ENCODE measurements at regions not wholly inside any gene's neighbourhood (a gene's known extent, or its start where the extent isn't known, plus 50 kb on each side); places are given as distances from the start of the nearest gene placed in this dataset.

DNA sequence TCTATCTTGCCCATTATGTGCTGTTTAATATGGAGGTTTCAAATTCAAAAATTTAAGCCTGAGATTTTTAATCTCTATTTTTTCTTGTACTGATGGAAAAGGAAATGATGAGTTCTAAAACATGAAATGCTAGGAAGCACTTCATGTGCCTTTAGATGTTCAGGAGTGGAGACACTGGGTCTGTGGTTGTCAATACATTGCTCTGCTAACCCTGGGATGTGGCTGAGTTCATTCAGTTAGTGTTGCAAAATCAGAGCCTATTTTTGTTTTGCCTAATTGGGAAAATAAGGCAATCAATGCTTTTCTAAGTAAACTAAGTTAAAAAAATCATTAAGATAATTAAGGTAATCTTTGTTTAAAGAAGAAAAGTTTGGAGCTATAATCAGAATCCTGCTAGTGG lies 83.1 kb downstream of the DIPK2A start:
- Histone ChIP-seq H2BK15ac (ENCODE audit: low read depth, poor library complexity, severe bottlenecking) (no peak overlapping the region), H4K8ac (ENCODE audit: low read length) (no peak overlapping the region), H3K9me3 (ENCODE audit: control insufficient read depth, low read length) (no peaks in the 10 kb centered on the region), H3K4ac (ENCODE audit: low read depth in 1 of 2, low read length in 2 of 2) (no peak overlapping the region), H3K18ac (ENCODE audit: low read depth in 1 of 2, low read length in 2 of 2) (no peak overlapping the region), H3K36me3 (ENCODE audit: control insufficient read depth in 1 of 2, insufficient read depth in 2 of 2, low read depth in 1 of 2, low read length in 2 of 2) (no peaks in the 10 kb centered on the region), H3K9ac (ENCODE audit: low read length) (no peak overlapping the region), H3K4me2 (ENCODE audit: low read length, poor library complexity, severe bottlenecking) (no peak overlapping the region), H3K27ac (ENCODE audit: low read length, poor library complexity, severe bottlenecking) (no peak overlapping the region), H2BK12ac (ENCODE audit: low read length in 2 of 2) (no peak overlapping the region), H2AK5ac (ENCODE audit: low read length, severe bottlenecking) (no peak overlapping the region), H3K79me1 (replicated peaks; ENCODE audit: low read length, poor library complexity, severe bottlenecking) (no peaks in the 10 kb centered on the region), H3K14ac (ENCODE audit: low read length in 2 of 2) (no peak overlapping the region), H3K27me3 (ENCODE audit: control insufficient read depth in 1 of 2, insufficient read depth in 1 of 2, low read length in 2 of 2) (no peaks in the 10 kb centered on the region), H4K91ac (ENCODE audit: low read length) (no peak overlapping the region), H2BK5ac (ENCODE audit: low read depth, low read length, poor library complexity, severe bottlenecking) (no peak overlapping the region), H3K23ac (ENCODE audit: low read length in 2 of 2) (no peak overlapping the region), H3K4me1 (ENCODE audit: control insufficient read depth, insufficient read depth, low read depth, low read length) (no peaks in the 10 kb centered on the region), H2BK120ac (ENCODE audit: low read depth, low read length) (no peak overlapping the region), H3K4me3 (ENCODE audit: insufficient read depth in 1 of 2, low read depth in 1 of 2, low read length in 2 of 2) (no peak overlapping the region), H2AFZ (ENCODE audit: low read depth, low read length) (no peak overlapping the region)
- no peak for DNase-seq

DNA sequence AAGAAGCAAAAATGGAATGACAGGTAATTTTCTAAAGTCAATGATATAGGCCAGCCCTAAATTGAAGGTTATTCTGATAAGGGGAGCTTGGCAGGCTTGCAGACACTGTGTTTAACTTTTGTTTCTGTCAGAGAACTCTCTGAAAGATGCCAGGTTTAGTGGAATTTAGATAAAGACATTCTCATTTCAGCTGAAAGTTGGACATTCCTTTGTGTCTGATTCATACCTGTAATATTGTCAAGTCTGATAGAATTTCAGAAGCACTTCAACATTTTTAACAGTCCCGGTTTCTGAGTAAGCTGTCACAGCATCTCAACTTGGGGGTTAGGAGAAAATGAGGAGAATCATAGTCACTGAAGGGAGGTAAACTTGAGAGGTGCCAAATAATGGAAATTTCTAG lies 84.0 kb downstream of the DIPK2A start:
- Histone ChIP-seq H3K9ac (ENCODE audit: low read length) (no peak overlapping the region), H3K14ac (ENCODE audit: low read length in 2 of 2) (no peak overlapping the region), H2BK5ac (ENCODE audit: low read depth, low read length, poor library complexity, severe bottlenecking) (no peak overlapping the region), H2AK5ac (ENCODE audit: low read length, severe bottlenecking) (no peak overlapping the region), H3K18ac (ENCODE audit: low read depth in 1 of 2, low read length in 2 of 2) (no peak overlapping the region), H3K23ac (ENCODE audit: low read length in 2 of 2) (no peak overlapping the region), H3K4me2 (ENCODE audit: low read length, poor library complexity, severe bottlenecking) (no peak overlapping the region), H3K36me3 (ENCODE audit: control insufficient read depth in 1 of 2, insufficient read depth in 2 of 2, low read depth in 1 of 2, low read length in 2 of 2) (no peaks in the 10 kb centered on the region), H3K27me3 (ENCODE audit: control insufficient read depth in 1 of 2, insufficient read depth in 1 of 2, low read length in 2 of 2) (no peaks in the 10 kb centered on the region), H2AFZ (ENCODE audit: low read depth, low read length) (no peak overlapping the region), H3K4me3 (ENCODE audit: insufficient read depth in 1 of 2, low read depth in 1 of 2, low read length in 2 of 2) (no peak overlapping the region), H3K79me1 (replicated peaks; ENCODE audit: low read length, poor library complexity, severe bottlenecking) (no peaks in the 10 kb centered on the region), H4K8ac (ENCODE audit: low read length) (no peak overlapping the region), H2BK120ac (ENCODE audit: low read depth, low read length) (no peak overlapping the region), H4K91ac (ENCODE audit: low read length) (no peak overlapping the region), H2BK15ac (ENCODE audit: low read depth, poor library complexity, severe bottlenecking) (no peak overlapping the region), H3K9me3 (ENCODE audit: control insufficient read depth, low read length) (no peaks in the 10 kb centered on the region), H3K4me1 (ENCODE audit: control insufficient read depth, insufficient read depth, low read depth, low read length) (no peaks in the 10 kb centered on the region), H3K4ac (ENCODE audit: low read depth in 1 of 2, low read length in 2 of 2) (no peak overlapping the region), H3K27ac (ENCODE audit: low read length, poor library complexity, severe bottlenecking) (no peak overlapping the region), H2BK12ac (ENCODE audit: low read length in 2 of 2) (no peak overlapping the region)
- no peak for DNase-seq
- WGBS = 13% methylated on average over 1 of the region's 1 CpG

DNA sequence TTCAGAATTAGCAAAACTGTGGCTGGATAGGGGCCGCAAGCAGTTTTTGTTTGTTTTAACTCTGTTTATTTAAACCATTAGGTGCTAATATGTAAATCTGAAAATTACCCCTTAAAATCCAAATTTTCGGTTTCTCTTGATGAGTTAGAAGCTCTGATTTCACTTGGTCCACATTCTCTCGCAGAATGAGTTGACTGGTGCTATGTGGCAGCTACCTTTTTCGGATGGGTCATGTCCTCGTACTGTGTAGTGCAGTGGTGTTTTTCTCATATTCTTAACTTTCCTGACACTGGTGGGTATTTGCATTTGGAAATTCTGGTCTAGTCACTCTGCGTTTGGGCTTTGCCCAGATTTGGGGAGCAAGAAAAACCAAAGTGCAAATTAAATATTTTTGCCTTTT lies 87.1 kb downstream of the DIPK2A start:
- Histone ChIP-seq H2AK5ac (ENCODE audit: low read length, severe bottlenecking) (no peak overlapping the region), H3K9ac (ENCODE audit: low read length) (no peak overlapping the region), H2BK120ac (ENCODE audit: low read depth, low read length) (no peak overlapping the region), H3K18ac (ENCODE audit: low read depth in 1 of 2, low read length in 2 of 2) (no peak overlapping the region), H3K27me3 (ENCODE audit: control insufficient read depth in 1 of 2, insufficient read depth in 1 of 2, low read length in 2 of 2) (no peaks in the 10 kb centered on the region), H4K8ac (ENCODE audit: low read length) (no peak overlapping the region), H3K79me1 (replicated peaks; ENCODE audit: low read length, poor library complexity, severe bottlenecking) (no peaks in the 10 kb centered on the region), H2BK15ac (ENCODE audit: low read depth, poor library complexity, severe bottlenecking) (no peak overlapping the region), H3K36me3 (ENCODE audit: control insufficient read depth in 1 of 2, insufficient read depth in 2 of 2, low read depth in 1 of 2, low read length in 2 of 2) (no peaks in the 10 kb centered on the region), H3K9me3 (ENCODE audit: control insufficient read depth, low read length) (no peaks in the 10 kb centered on the region), H3K4me2 (ENCODE audit: low read length, poor library complexity, severe bottlenecking) (no peak overlapping the region), H3K27ac (ENCODE audit: low read length, poor library complexity, severe bottlenecking) (no peak overlapping the region), H2AFZ (ENCODE audit: low read depth, low read length) (no peak overlapping the region), H2BK12ac (ENCODE audit: low read length in 2 of 2) (no peak overlapping the region), H3K4me3 (ENCODE audit: insufficient read depth in 1 of 2, low read depth in 1 of 2, low read length in 2 of 2) (no peak overlapping the region), H3K23ac (ENCODE audit: low read length in 2 of 2) (no peak overlapping the region), H2BK5ac (ENCODE audit: low read depth, low read length, poor library complexity, severe bottlenecking) (no peak overlapping the region), H3K4ac (ENCODE audit: low read depth in 1 of 2, low read length in 2 of 2) (no peak overlapping the region), H3K4me1 (ENCODE audit: control insufficient read depth, insufficient read depth, low read depth, low read length) (no peaks in the 10 kb centered on the region), H3K14ac (ENCODE audit: low read length in 2 of 2) (no peak overlapping the region), H4K91ac (ENCODE audit: low read length) (no peak overlapping the region)
- WGBS = 95% methylated on average over 4 of the region's 6 CpGs
- no peak for DNase-seq

DNA sequence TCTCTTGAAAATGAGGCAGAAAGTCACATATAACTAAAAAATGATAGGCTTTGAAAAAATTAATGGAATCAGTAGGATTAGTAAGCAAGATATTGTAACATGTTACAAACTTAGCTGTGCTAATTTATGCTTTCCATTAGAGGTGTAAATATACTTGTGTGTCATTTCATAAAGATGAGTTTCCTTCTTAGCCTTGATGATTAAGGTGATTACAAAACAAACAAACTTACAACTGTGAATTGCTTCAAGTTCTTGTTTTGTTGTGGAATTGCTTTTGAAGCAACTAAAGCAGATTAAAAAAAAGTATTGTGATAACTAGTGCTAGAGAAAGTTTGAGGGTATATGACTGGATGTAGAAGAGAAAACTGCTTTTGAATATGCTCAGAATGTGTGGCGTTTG lies 87.9 kb downstream of the DIPK2A start:
- H3K36me3 ChIP-seq (ENCODE audit: control insufficient read depth in 1 of 2, insufficient read depth in 2 of 2, low read depth in 1 of 2, low read length in 2 of 2) = no peaks in the 10 kb centered on the region
- H2AK5ac ChIP-seq (ENCODE audit: low read length, severe bottlenecking) = no peak overlapping the region
- H3K4me2 ChIP-seq (ENCODE audit: low read length, poor library complexity, severe bottlenecking) = no peak overlapping the region
- H3K23ac ChIP-seq (ENCODE audit: low read length in 2 of 2) = no peak overlapping the region
- no peak overlapping the region for H2AFZ ChIP-seq (ENCODE audit: low read depth, low read length)
- H3K9ac ChIP-seq (ENCODE audit: low read length) = no peak overlapping the region
- no peak overlapping the region for H3K18ac ChIP-seq (ENCODE audit: low read depth in 1 of 2, low read length in 2 of 2)
- H3K14ac ChIP-seq (ENCODE audit: low read length in 2 of 2) = no peak overlapping the region
- no CpG with 5 or more reads among the region's 1 CpG for WGBS
- H2BK15ac ChIP-seq (ENCODE audit: low read depth, poor library complexity, severe bottlenecking) = no peak overlapping the region
- H2BK5ac ChIP-seq (ENCODE audit: low read depth, low read length, poor library complexity, severe bottlenecking) = no peak overlapping the region
- no peak for DNase-seq
- no peak overlapping the region for H4K91ac ChIP-seq (ENCODE audit: low read length)
- no peaks in the 10 kb centered on the region for H3K9me3 ChIP-seq (ENCODE audit: control insufficient read depth, low read length)
- H3K27me3 ChIP-seq (ENCODE audit: control insufficient read depth in 1 of 2, insufficient read depth in 1 of 2, low read length in 2 of 2) = no peaks in the 10 kb centered on the region
- H3K4me3 ChIP-seq (ENCODE audit: insufficient read depth in 1 of 2, low read depth in 1 of 2, low read length in 2 of 2) = no peak overlapping the region
- no peak overlapping the region for H2BK12ac ChIP-seq (ENCODE audit: low read length in 2 of 2)
- no peak overlapping the region for H2BK120ac ChIP-seq (ENCODE audit: low read depth, low read length)
- no peak overlapping the region for H4K8ac ChIP-seq (ENCODE audit: low read length)
- no peak overlapping the region for H3K27ac ChIP-seq (ENCODE audit: low read length, poor library complexity, severe bottlenecking)
- no peak overlapping the region for H3K4ac ChIP-seq (ENCODE audit: low read depth in 1 of 2, low read length in 2 of 2)
- H3K79me1 ChIP-seq (replicated peaks; ENCODE audit: low read length, poor library complexity, severe bottlenecking) = no peaks in the 10 kb centered on the region
- no peaks in the 10 kb centered on the region for H3K4me1 ChIP-seq (ENCODE audit: control insufficient read depth, insufficient read depth, low read depth, low read length)
